DOHH2 (cell line): ENCODE measurements at regions not wholly inside any gene's neighbourhood (a gene's known extent, or its start where the extent isn't known, plus 50 kb on each side); places are given as distances from the start of the nearest gene placed in this dataset.

ENCODE experiments used
- CTCF ChIP-seq: fragments of 200-600 bp; sonication (generic); IDR thresholded peaks from one replicate; pipeline ENCODE4 v1.5.1; 2014; ENCODE audit warnings: antibody characterized with exemption, mild to moderate bottlenecking, low read depth, low read length; ENCODE audit not compliant: poor library complexity, severe bottlenecking
- EZH2phosphoT487 ChIP-seq: fragments of 200-600 bp; sonication (generic); IDR thresholded peaks from 2 replicates; pipeline ENCODE4 v1.6.1; 2017; ENCODE audit warnings: borderline replicate concordance, mild to moderate bottlenecking, antibody characterized with exemption, low read length, moderate library complexity, mixed read lengths

- no peak for TF ChIP-seq CTCF
- TF ChIP-seq EZH2phosphoT487: no peak
Observed at GRCh38 chr18:60228609-60229595, 143.7 kb downstream of the MC4R start.
